Activated CD4-positive, CD25-positive, alpha-beta regulatory T cell (primary cell): ENCODE measurements at regions not wholly inside any gene's neighbourhood (a gene's known extent, or its start where the extent isn't known, plus 50 kb on each side); places are given as distances from the start of the nearest gene placed in this dataset.

Source experiments
- DNase-seq, 4 experiments: peaks; one replicate each; lab custom pipeline; 2025; lab: John Stamatoyannopoulos, UW

GRCh38 chr10:3850999-3851937, 66.3 kb upstream of the KLF6 start:
- DNase-seq, result no peak

GRCh38 chr10:3848775-3849635, 64.0 kb upstream of the KLF6 start:
- DNase-seq, result no peak

- DNase-seq, result no peak
These were observed 63.2 kb upstream of the KLF6 start for GRCh38 chr10:3848005-3848774.

- no peak for DNase-seq
These were observed 61.7 kb upstream of the KLF6 start for GRCh38 chr10:3846736-3847135.

GRCh38 chr10:3844491-3845025, 59.5 kb upstream of the KLF6 start:
- no peak for DNase-seq

DNA sequence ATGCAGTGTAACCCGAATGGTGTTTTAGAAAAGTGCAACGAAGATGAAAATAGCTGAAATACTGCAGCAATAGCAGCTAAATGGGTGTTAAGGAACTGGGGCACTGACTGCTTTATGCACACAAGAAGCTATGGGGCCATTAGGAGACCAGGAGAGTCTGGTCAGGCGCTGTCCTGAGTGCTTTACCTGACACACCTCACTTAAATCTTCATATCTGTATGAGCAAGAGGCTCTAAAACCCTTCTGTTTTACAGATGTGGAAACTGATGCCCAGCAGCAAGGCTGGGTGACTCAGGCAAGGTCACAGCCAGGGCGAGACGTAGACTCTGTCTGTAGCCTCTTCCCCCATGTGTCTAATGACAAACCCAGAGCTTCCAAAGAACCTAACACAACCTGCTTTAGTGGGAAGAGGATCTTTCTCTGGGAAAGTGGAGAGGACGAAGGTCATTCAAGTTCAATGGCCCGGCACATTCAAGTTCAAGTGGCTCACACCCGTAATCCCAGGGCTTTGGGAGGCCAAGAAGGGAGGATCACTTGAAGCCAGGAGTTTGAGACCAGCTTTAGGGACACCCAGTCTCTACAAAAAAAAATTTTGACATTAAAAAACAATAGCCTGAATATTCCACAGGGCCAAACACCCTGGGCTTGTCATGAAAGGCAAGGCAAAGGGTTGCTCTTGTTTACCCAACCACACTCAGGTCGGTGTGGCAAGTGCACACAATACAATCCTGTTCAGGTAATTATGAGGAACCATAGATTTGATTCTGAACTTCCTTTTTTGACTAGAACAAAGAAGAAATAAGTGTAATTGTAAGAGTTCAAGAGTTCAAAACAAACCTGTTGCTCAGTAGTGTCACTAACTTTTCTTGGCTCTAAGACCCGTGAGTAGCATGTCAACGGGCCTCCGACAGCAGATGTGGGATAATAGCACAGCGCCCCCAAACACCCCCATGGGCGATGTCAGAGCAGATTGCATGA, 53.7 kb upstream of the KLF6 start:
- no peak for DNase-seq

DNA sequence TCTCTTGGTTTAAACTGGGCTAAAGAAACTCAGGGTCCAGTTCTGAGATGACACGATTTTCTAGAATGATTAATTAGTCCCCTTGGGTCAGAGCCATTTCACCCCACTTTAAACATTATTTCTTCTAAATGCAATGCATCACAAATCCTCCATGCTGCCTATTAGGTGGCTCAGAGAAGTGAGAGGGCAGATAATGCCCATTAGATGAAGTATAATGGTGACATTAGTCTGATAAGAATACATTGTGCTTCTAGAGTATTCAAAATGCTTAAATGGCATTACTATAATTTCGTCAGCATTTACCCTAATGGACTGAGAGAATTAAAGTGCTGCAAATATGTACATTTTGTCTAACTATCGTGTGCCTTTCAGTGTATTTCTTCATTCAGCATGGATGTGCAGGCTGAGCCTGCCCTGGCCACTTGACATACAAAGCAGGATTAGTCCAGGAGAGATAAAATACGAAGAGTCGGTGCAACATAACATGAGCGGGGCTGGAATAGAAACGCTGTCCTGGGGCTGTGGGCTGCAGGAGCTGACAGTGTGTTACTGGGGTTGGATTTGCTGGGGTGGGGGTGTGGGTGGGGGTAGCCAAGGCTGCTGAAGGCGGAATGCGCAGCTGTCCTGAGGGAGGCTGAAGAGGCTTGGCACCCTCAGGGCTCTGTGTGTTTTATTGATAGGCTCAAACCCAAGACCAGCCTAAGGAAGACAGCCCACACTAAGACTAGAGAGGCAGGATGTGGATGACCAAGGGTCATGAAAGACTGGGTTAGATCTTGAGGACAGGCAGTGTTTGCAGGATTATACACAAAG, 52.8 kb upstream of the KLF6 start:
- DNase-seq, result no peak

- no peak for DNase-seq
These were observed 51.3 kb upstream of the KLF6 start for GRCh38 chr10:3836222-3836820.

DNA sequence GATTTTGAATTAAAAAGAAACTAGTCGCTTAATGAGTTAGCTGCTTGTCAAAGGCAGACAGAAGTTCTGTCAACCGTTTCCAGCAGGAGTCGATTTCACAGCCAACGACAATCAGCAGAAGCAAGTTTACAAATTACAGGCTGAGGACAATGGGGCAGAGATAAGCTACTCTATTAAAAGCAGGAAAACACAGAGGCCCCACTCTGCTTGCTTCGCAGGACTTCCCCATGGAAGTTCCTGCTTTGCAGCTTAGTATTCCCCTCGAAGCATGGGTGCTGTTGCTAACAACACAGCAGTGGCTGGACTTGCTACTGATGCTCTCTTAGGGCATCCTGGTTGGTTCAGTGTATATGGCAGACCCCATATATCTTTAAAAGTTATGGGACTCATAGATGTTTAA, 50.8 kb upstream of the KLF6 start:
- no peak for DNase-seq

- no peak for DNase-seq
These were observed 49.9 kb upstream of the KLF6 start for GRCh38 chr10:3834947-3835346.
